ENCODE measurements at regions not wholly inside any gene's neighbourhood (a gene's known extent, or its start where the extent isn't known, plus 50 kb on each side); places are given as distances from the start of the nearest gene placed in this dataset.

DNA sequence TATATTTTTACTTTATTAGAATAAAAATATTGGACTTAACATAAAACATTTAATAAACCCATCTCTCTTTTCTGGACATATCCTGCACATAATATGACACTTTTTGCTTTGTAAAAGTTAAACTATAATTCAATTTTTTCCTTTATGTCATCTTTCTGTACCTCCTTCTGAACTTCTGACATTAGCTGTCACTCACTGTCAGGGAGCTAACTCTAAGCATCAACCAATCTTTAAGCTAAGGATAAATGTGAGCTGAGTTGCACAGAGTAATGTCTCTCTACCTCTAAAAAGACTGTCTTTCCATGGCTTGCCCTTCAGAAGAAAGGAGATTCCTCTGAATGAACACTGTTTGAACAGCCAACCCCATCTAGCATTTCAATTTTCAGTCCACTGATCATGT, 948.6 kb upstream of the CHAC2 start:
- Histone ChIP-seq H3K27me3 (ENCODE audit: insufficient read depth) (no peaks in the 10 kb centered on the region), H3K36me3 (ENCODE audit: insufficient read depth) (no peaks in the 10 kb centered on the region), H3K27ac (ENCODE audit: low read depth) (no peak overlapping the region), H3K4me3 (no peak overlapping the region), H2AFZ (no peak overlapping the region), H3K79me2 (replicated peaks; ENCODE audit: insufficient read depth) (no peaks in the 10 kb centered on the region), H4K20me1 (replicated peaks; ENCODE audit: insufficient read depth) (no peaks in the 10 kb centered on the region), H3F3A (replicated peaks; ENCODE audit: low read depth) (no peaks in the 10 kb centered on the region), H3K4me1 (ENCODE audit: insufficient read depth) (no peaks in the 10 kb centered on the region), H3K4me2 (no peak overlapping the region), H3K9me2 (ENCODE audit: insufficient read depth) (no peaks in the 10 kb centered on the region)
- no peaks in the 10 kb centered on the region for H3K4me1 Mint-ChIP-seq
- ATAC-seq = no peak
- no peak for DNase-seq (ENCODE audit: low spot score)
- H3K9me3 Mint-ChIP-seq = no peaks in the 10 kb centered on the region
- H3K27me3 Mint-ChIP-seq (ENCODE audit: insufficient read depth, low read depth, poor library complexity) = peaks cover 2% of the 10 kb centered on the region
- TF ChIP-seq, protein P1, sequence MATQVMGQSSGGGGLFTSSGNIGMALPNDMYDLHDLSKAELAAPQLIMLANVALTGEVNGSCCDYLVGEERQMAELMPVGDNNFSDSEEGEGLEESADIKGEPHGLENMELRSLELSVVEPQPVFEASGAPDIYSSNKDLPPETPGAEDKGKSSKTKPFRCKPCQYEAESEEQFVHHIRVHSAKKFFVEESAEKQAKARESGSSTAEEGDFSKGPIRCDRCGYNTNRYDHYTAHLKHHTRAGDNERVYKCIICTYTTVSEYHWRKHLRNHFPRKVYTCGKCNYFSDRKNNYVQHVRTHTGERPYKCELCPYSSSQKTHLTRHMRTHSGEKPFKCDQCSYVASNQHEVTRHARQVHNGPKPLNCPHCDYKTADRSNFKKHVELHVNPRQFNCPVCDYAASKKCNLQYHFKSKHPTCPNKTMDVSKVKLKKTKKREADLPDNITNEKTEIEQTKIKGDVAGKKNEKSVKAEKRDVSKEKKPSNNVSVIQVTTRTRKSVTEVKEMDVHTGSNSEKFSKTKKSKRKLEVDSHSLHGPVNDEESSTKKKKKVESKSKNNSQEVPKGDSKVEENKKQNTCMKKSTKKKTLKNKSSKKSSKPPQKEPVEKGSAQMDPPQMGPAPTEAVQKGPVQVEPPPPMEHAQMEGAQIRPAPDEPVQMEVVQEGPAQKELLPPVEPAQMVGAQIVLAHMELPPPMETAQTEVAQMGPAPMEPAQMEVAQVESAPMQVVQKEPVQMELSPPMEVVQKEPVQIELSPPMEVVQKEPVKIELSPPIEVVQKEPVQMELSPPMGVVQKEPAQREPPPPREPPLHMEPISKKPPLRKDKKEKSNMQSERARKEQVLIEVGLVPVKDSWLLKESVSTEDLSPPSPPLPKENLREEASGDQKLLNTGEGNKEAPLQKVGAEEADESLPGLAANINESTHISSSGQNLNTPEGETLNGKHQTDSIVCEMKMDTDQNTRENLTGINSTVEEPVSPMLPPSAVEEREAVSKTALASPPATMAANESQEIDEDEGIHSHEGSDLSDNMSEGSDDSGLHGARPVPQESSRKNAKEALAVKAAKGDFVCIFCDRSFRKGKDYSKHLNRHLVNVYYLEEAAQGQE (IDR thresholded peaks at IDR 0.05; ENCODE audit: unreplicated experiment) = no peak
- no peak for TF ChIP-seq EZH2phosphoT487 (IDR thresholded peaks at IDR 0.05; ENCODE audit: unreplicated experiment)
- TF ChIP-seq STAT1 (IDR thresholded peaks at IDR 0.05; ENCODE audit: unreplicated experiment) = no peak
- no peak for TF ChIP-seq CREB1 (CRISPR knock-in tag; IDR thresholded peaks at IDR 0.05; ENCODE audit: low read depth)
- TF ChIP-seq ZNF114 (CRISPR knock-in tag; IDR thresholded peaks at IDR 0.05) = no peak
- TF ChIP-seq, protein P2, sequence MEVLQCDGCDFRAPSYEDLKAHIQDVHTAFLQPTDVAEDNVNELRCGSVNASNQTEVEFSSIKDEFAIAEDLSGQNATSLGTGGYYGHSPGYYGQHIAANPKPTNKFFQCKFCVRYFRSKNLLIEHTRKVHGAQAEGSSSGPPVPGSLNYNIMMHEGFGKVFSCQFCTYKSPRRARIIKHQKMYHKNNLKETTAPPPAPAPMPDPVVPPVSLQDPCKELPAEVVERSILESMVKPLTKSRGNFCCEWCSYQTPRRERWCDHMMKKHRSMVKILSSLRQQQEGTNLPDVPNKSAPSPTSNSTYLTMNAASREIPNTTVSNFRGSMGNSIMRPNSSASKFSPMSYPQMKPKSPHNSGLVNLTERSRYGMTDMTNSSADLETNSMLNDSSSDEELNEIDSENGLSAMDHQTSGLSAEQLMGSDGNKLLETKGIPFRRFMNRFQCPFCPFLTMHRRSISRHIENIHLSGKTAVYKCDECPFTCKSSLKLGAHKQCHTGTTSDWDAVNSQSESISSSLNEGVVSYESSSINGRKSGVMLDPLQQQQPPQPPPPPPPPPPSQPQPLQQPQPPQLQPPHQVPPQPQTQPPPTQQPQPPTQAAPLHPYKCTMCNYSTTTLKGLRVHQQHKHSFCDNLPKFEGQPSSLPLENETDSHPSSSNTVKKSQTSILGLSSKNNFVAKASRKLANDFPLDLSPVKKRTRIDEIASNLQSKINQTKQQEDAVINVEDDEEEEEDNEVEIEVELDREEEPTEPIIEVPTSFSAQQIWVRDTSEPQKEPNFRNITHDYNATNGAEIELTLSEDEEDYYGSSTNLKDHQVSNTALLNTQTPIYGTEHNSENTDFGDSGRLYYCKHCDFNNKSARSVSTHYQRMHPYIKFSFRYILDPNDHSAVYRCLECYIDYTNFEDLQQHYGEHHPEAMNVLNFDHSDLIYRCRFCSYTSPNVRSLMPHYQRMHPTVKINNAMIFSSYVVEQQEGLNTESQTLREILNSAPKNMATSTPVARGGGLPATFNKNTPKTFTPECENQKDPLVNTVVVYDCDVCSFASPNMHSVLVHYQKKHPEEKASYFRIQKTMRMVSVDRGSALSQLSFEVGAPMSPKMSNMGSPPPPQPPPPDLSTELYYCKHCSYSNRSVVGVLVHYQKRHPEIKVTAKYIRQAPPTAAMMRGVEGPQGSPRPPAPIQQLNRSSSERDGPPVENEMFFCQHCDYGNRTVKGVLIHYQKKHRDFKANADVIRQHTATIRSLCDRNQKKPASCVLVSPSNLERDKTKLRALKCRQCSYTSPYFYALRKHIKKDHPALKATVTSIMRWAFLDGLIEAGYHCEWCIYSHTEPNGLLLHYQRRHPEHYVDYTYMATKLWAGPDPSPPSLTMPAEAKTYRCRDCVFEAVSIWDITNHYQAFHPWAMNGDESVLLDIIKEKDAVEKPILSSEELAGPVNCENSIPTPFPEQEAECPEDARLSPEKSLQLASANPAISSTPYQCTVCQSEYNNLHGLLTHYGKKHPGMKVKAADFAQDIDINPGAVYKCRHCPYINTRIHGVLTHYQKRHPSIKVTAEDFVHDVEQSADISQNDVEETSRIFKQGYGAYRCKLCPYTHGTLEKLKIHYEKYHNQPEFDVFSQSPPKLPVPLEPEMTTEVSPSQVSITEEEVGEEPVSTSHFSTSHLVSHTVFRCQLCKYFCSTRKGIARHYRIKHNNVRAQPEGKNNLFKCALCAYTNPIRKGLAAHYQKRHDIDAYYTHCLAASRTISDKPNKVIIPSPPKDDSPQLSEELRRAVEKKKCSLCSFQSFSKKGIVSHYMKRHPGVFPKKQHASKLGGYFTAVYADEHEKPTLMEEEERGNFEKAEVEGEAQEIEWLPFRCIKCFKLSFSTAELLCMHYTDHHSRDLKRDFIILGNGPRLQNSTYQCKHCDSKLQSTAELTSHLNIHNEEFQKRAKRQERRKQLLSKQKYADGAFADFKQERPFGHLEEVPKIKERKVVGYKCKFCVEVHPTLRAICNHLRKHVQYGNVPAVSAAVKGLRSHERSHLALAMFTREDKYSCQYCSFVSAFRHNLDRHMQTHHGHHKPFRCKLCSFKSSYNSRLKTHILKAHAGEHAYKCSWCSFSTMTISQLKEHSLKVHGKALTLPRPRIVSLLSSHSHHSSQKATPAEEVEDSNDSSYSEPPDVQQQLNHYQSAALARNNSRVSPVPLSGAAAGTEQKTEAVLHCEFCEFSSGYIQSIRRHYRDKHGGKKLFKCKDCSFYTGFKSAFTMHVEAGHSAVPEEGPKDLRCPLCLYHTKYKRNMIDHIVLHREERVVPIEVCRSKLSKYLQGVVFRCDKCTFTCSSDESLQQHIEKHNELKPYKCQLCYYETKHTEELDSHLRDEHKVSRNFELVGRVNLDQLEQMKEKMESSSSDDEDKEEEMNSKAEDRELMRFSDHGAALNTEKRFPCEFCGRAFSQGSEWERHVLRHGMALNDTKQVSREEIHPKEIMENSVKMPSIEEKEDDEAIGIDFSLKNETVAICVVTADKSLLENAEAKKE (CRISPR knock-in tag; IDR thresholded peaks at IDR 0.05) = no peak
- TF ChIP-seq, protein P3, sequence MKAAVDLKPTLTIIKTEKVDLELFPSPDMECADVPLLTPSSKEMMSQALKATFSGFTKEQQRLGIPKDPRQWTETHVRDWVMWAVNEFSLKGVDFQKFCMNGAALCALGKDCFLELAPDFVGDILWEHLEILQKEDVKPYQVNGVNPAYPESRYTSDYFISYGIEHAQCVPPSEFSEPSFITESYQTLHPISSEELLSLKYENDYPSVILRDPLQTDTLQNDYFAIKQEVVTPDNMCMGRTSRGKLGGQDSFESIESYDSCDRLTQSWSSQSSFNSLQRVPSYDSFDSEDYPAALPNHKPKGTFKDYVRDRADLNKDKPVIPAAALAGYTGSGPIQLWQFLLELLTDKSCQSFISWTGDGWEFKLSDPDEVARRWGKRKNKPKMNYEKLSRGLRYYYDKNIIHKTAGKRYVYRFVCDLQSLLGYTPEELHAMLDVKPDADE (IDR thresholded peaks at IDR 0.05) = no peak
- no peak for TF ChIP-seq POLR2AphosphoS5 (IDR thresholded peaks at IDR 0.05; ENCODE audit: low read depth)
- TF ChIP-seq ZNF331 (CRISPR knock-in tag; IDR thresholded peaks at IDR 0.05; ENCODE audit: low read depth) = no peak
- H3K36me3 Mint-ChIP-seq (ENCODE audit: low read depth) = no peaks in the 10 kb centered on the region
- no peak overlapping the region for H3K27ac Mint-ChIP-seq
- H3K4me3 Mint-ChIP-seq = no peak overlapping the region

All from GM23338 (cell line).